H9 (cell line): ENCODE measurements at regions not wholly inside any gene's neighbourhood (a gene's known extent, or its start where the extent isn't known, plus 50 kb on each side); places are given as distances from the start of the nearest gene placed in this dataset.
"Not testable (repeated sequence)": the region's sequence is repeated elsewhere in the genome, so short reads cannot be mapped to it uniquely, and the experiment has no call there.

Experiments
- DNase-seq: peaks from one replicate; pipeline ENCODE4 v3.0.0-alpha.2; 2017
- H2AFZ ChIP-seq: one replicate; pipeline ENCODE4 v1.6.1; 2013; ENCODE audit warnings: mild to moderate bottlenecking, low read length, control low read depth, moderate library complexity
- H2AK5ac ChIP-seq: 2 replicates; pipeline ENCODE4 v1.6.1; 2013; ENCODE audit warnings: low read length, control low read depth, mixed read lengths; ENCODE audit not compliant: insufficient read length
- H2BK120ac ChIP-seq: one replicate; pipeline ENCODE4 v1.6.1; 2013; ENCODE audit warnings: low read depth, mild to moderate bottlenecking, low read length, control low read depth, inconsistent platforms; ENCODE audit not compliant: poor library complexity, severe bottlenecking
- H2BK12ac ChIP-seq: 2 replicates; pipeline ENCODE4 v1.6.1; 2013; ENCODE audit warnings: low read length, control low read depth, mixed read lengths, low read depth; ENCODE audit not compliant: insufficient read length
- H2BK15ac ChIP-seq: 2 replicates; pipeline ENCODE4 v1.6.1; 2013; ENCODE audit warnings: low read depth, low read length, control low read depth
- H2BK20ac ChIP-seq: one replicate; pipeline ENCODE4 v1.6.1; 2013; ENCODE audit warnings: low read depth, mild to moderate bottlenecking, low read length, control low read depth, inconsistent platforms; ENCODE audit not compliant: poor library complexity, severe bottlenecking
- H2BK5ac ChIP-seq: 2 replicates; pipeline ENCODE4 v1.6.1; 2013; ENCODE audit warnings: low read length, control low read depth, mixed read lengths; ENCODE audit not compliant: insufficient read length
- H3K14ac ChIP-seq: 2 replicates; pipeline ENCODE4 v1.6.1; 2013; ENCODE audit warnings: low read length, control low read depth; ENCODE audit not compliant: insufficient read depth
- H3K18ac ChIP-seq: 2 replicates; pipeline ENCODE4 v1.6.1; 2013; ENCODE audit warnings: low read depth, mild to moderate bottlenecking, mixed read lengths, low read length, control low read depth; ENCODE audit not compliant: insufficient read length
- H3K23ac ChIP-seq: 2 replicates; pipeline ENCODE4 v1.6.1; 2013; ENCODE audit warnings: low read length, control low read depth, mixed read lengths, low read depth; ENCODE audit not compliant: insufficient read length
- H3K23me2 ChIP-seq: 2 replicates; pipeline ENCODE4 v1.6.1; 2013; ENCODE audit warnings: low read depth, mild to moderate bottlenecking, mixed read lengths, low read length, control low read depth; ENCODE audit not compliant: insufficient read length, poor library complexity, severe bottlenecking
- H3K27ac ChIP-seq: 2 replicates; pipeline ENCODE4 v1.5.1; 2013; ENCODE audit warnings: low read length, control low read depth, mixed read lengths, low read depth; ENCODE audit not compliant: insufficient read length
- H3K27me3 ChIP-seq: 2 replicates; pipeline ENCODE4 v1.6.1; 2013; ENCODE audit warnings: low read length, control low read depth, inconsistent platforms; ENCODE audit not compliant: insufficient read depth
- H3K4ac ChIP-seq: 2 replicates; pipeline ENCODE4 v1.6.1; 2013; ENCODE audit warnings: low read depth, mild to moderate bottlenecking, control low read depth, inconsistent platforms, low read length, moderate library complexity
- H3K4me1 ChIP-seq: 2 replicates; pipeline ENCODE4 v1.6.1; 2013; ENCODE audit warnings: low read length, control low read depth, inconsistent platforms; ENCODE audit not compliant: insufficient read depth
- H3K4me2 ChIP-seq: 2 replicates; pipeline ENCODE4 v1.6.1; 2013; ENCODE audit warnings: low read length, control low read depth, mixed read lengths; ENCODE audit not compliant: insufficient read length, insufficient read depth
- H3K56ac ChIP-seq: 2 replicates; pipeline ENCODE4 v1.6.1; 2013; ENCODE audit warnings: low read depth, mild to moderate bottlenecking, mixed read lengths, low read length, control low read depth; ENCODE audit not compliant: insufficient read length
- H3K79me1 ChIP-seq: 2 replicates; pipeline ENCODE4 v1.6.1; 2013; ENCODE audit warnings: low read depth, mild to moderate bottlenecking, moderate library complexity, low read length, control low read depth, inconsistent platforms; ENCODE audit not compliant: insufficient read depth, poor library complexity, severe bottlenecking
- H3K79me2 ChIP-seq: 2 replicates; pipeline ENCODE4 v1.6.1; 2013; ENCODE audit warnings: low read length, control low read depth, inconsistent platforms; ENCODE audit not compliant: insufficient read depth
- H3K9ac ChIP-seq: 2 replicates; pipeline ENCODE4 v1.6.1; 2013; ENCODE audit warnings: low read length, control low read depth, mixed read lengths; ENCODE audit not compliant: insufficient read length; ENCODE audit errors: extremely low read depth
- H3K9me3 ChIP-seq: one replicate; pipeline ENCODE4 v1.6.1; 2013; ENCODE audit warnings: low read depth, low read length, inconsistent platforms; ENCODE audit not compliant: control insufficient read depth
- H3T11ph ChIP-seq: one replicate; pipeline ENCODE4 v1.6.1; 2013; ENCODE audit warnings: mild to moderate bottlenecking, low read length, control low read depth, inconsistent platforms
- H4K20me1 ChIP-seq: one replicate; pipeline ENCODE4 v1.6.1; 2013; ENCODE audit not compliant: control insufficient read depth, insufficient read length, insufficient read depth
- H4K5ac ChIP-seq: 2 replicates; pipeline ENCODE4 v1.6.1; 2013; ENCODE audit warnings: low read depth, mild to moderate bottlenecking, mixed read lengths, low read length, control low read depth; ENCODE audit not compliant: insufficient read length
- H4K8ac ChIP-seq: replicated peaks from 2 replicates; pipeline ENCODE4 v1.6.1; 2013; ENCODE audit warnings: low read length, control low read depth, mixed read lengths, low read depth; ENCODE audit not compliant: insufficient read length
- H4K91ac ChIP-seq: 2 replicates; pipeline ENCODE4 v1.6.1; 2013; ENCODE audit warnings: low read depth, mild to moderate bottlenecking, moderate library complexity, mixed read lengths, low read length, control low read depth; ENCODE audit not compliant: insufficient read length
- H3K27ac Mint-ChIP-seq, 3 experiments: 2 replicates in 2 of 3; 3 replicates in 1 of 3; pipeline ENCODE4 v1.8.0; 2020 to 2021; ENCODE audit warnings: mixed read lengths in 3 of 3, mild to moderate bottlenecking in 1 of 3, moderate library complexity in 1 of 3
- H3K27me3 Mint-ChIP-seq: 2 replicates; pipeline ENCODE4 v1.8.0; 2021; ENCODE audit warnings: low read depth, mild to moderate bottlenecking, moderate library complexity, mixed read lengths
- H3K36me3 Mint-ChIP-seq, 3 experiments: 2 replicates in 2 of 3; 3 replicates in 1 of 3; pipeline ENCODE4 v1.8.0; 2020 to 2021; ENCODE audit warnings: low read depth in 3 of 3, mixed read lengths in 3 of 3; ENCODE audit not compliant: insufficient read depth in 1 of 3
- H3K4me1 Mint-ChIP-seq, 2 experiments: 2 replicates each; pipeline ENCODE4 v1.8.0; 2020; ENCODE audit warnings: mixed read lengths in 2 of 2
- H3K4me3 Mint-ChIP-seq, 2 experiments: 2 replicates in 1 of 2; 3 replicates in 1 of 2; pipeline ENCODE4 v1.8.0; 2020 to 2021; ENCODE audit warnings: mild to moderate bottlenecking in 2 of 2, mixed read lengths in 2 of 2, moderate library complexity in 1 of 2
- H3K9me3 Mint-ChIP-seq, 2 experiments: 2 replicates in 1 of 2; 3 replicates in 1 of 2; pipeline ENCODE4 v1.8.0; 2020; ENCODE audit warnings: mild to moderate bottlenecking in 2 of 2, mixed read lengths in 2 of 2, moderate library complexity in 1 of 2
- CTCF ChIP-seq: fragments of 200-600 bp; sonication (generic); conservative IDR thresholded peaks from 3 replicates; pipeline ENCODE4 v1.8.0; 2021; ENCODE audit warnings: antibody characterized with exemption, mild to moderate bottlenecking
- WGBS: extraction: QIAGEN DNeasy Blood & Tissue Kit; methylation state at CpG from one replicate; pipeline ENCODE4 v1.1.7; 2013; ENCODE audit warnings: missing lambda C conversion rate, low lambda C conversion rate, mixed read lengths; ENCODE audit not compliant: insufficient read length; ENCODE audit errors: extremely low coverage; 5-methylcytosine and 5-hydroxymethylcytosine counted together

- DNase-seq = no peak
- peaks cover 7% of the 10 kb centered on the region for H3K23me2 ChIP-seq
- H3K4me1 ChIP-seq = no peaks in the 10 kb centered on the region; the same call in 1 of the 2 replicates
- H2BK15ac ChIP-seq = no peak overlapping the region
- no peaks in the 10 kb centered on the region for H3K27me3 ChIP-seq
- H3K4me2 ChIP-seq = no peak overlapping the region
- H3K9me3 Mint-ChIP-seq = no peaks in the 10 kb centered on the region
- H3K9me3 ChIP-seq = no peaks in the 10 kb centered on the region
- H4K8ac ChIP-seq = no peak overlapping the region
- H3K18ac ChIP-seq = no peak overlapping the region
- no peak overlapping the region for H2AFZ ChIP-seq
- H3T11ph ChIP-seq = no peak overlapping the region
- H2BK20ac ChIP-seq = no peak overlapping the region
- H3K4ac ChIP-seq = no peak overlapping the region
- no peaks in the 10 kb centered on the region for H3K36me3 Mint-ChIP-seq
- H2BK5ac ChIP-seq = no peak overlapping the region
- no peak for TF ChIP-seq CTCF
- H4K5ac ChIP-seq = no peak overlapping the region
- H3K79me1 ChIP-seq = no peaks in the 10 kb centered on the region
- H3K56ac ChIP-seq = no peak overlapping the region
- H3K27ac ChIP-seq = no peak overlapping the region
- H4K91ac ChIP-seq = no peak overlapping the region
- H4K20me1 ChIP-seq = no peaks in the 10 kb centered on the region
- H3K27ac Mint-ChIP-seq = peak overlapping the region in 1 of 3 experiments; percentile 87; a peak in 3 of 7 replicates
- H2AK5ac ChIP-seq = no peak overlapping the region
- no peaks in the 10 kb centered on the region; the same call in 1 of the 2 replicates for H3K27me3 Mint-ChIP-seq
- H3K4me3 Mint-ChIP-seq = no peak overlapping the region
- no peak overlapping the region for H2BK12ac ChIP-seq
- H3K79me2 ChIP-seq = no peaks in the 10 kb centered on the region
- no peak overlapping the region for H3K9ac ChIP-seq
- H3K4me1 Mint-ChIP-seq = 0 out of 4 replicates have a peak, but pooled peaks cover 0 to under 1% of the 10 kb centered on the region in 2 experiments
- H2BK120ac ChIP-seq = no peak overlapping the region
- no CpG with 5 or more reads among the region's 17 CpGs for WGBS
- no peak overlapping the region for H3K23ac ChIP-seq
- no peak overlapping the region for H3K14ac ChIP-seq
Observed at GRCh38 chr15:77889009-77889806, 188.3 kb downstream of the TBC1D2B start.

DNA sequence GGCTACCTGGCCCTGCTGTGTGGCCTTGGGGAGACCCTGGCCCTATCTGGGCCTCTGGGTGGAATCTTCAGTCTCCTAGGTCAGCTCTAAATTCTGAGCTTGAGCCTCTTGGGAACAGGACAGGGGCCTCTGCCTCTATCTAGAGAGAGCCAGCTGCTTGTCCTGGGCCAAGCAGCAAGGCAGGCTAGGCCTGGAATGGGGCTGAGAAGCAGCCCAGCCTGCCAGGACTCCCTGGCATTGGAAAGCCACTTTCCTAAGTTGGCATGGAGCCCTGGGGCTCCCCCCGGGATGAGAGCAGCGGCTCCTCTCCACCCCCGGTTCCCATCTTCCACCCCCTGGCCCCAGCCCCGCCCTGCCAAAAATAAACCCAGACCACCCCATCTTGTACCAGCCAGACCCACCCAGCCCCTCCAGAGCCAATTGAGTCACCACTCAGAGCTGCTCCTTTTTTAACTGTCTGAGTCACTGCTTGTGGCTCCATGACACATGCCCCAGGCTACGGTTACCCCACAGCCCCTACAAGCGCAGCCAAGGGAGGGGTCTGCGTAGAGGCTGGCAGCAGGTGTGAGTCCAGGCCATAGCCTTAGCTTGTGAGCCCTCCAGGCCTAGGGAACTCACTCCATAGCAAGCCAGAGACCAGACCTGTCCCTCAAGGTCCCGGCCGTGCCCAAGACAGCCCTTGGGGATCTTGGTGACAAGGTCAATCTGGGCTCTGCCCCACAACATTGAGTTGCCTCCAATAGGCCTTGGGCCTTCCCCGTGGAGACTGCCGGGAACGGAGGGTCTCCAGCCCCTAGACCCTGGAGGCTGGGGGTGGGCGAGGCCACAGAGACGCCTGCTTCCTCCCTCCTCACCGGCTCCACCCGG lies 189.7 kb downstream of the TBC1D2B start:
- H3K27me3 ChIP-seq, H2BK15ac ChIP-seq, H3K4me3 Mint-ChIP-seq, H4K5ac ChIP-seq, H3K79me2 ChIP-seq, H2BK20ac ChIP-seq, H3K4me1 Mint-ChIP-seq, H3K9ac ChIP-seq, H2BK12ac ChIP-seq, H3K9me3 Mint-ChIP-seq, H3T11ph ChIP-seq, H3K4me1 ChIP-seq, H2AFZ ChIP-seq, DNase-seq, H4K91ac ChIP-seq, H3K23ac ChIP-seq, H3K9me3 ChIP-seq, H3K27ac ChIP-seq, H3K79me1 ChIP-seq, H3K4me2 ChIP-seq, H4K20me1 ChIP-seq, H3K18ac ChIP-seq, H3K56ac ChIP-seq, H3K27ac Mint-ChIP-seq, H3K4ac ChIP-seq, H4K8ac ChIP-seq, H2BK120ac ChIP-seq, H3K14ac ChIP-seq, H3K36me3 Mint-ChIP-seq, H2AK5ac ChIP-seq, H2BK5ac ChIP-seq, H3K27me3 Mint-ChIP-seq, H3K23me2 ChIP-seq: not testable (repeated sequence)
- no CpG with 5 or more reads among the region's 16 CpGs for WGBS
